ENCODE measurements at regions not wholly inside any gene's neighbourhood (a gene's known extent, or its start where the extent isn't known, plus 50 kb on each side); places are given as distances from the start of the nearest gene placed in this dataset.

GRCh38 chr3:83971666-83972065, 987.1 kb upstream of the CADM2 start:
- no peak for TF ChIP-seq CTCF (conservative IDR thresholded peaks at IDR 0.05 in 1 of 2, IDR thresholded peaks at IDR 0.05 in 1 of 2; ENCODE audit: low read depth in 1 of 2, low read length in 2 of 2)
- TF ChIP-seq EZH2 (IDR thresholded peaks at IDR 0.05; ENCODE audit: low read length, missing control alignments): no peak

All from fibroblast of lung (primary cell).